Middle frontal gyrus (tissue), 1 donor: ENCODE measurements at regions not wholly inside any gene's neighbourhood (a gene's known extent, or its start where the extent isn't known, plus 50 kb on each side); places are given as distances from the start of the nearest gene placed in this dataset.

ENCODE experiments used
- DNase-seq: peaks from one replicate; pipeline ENCODE4 v3.0.0-alpha.2; 2015; ENCODE audit warnings: low spot score; ENCODE audit errors: extremely low spot score

DNA sequence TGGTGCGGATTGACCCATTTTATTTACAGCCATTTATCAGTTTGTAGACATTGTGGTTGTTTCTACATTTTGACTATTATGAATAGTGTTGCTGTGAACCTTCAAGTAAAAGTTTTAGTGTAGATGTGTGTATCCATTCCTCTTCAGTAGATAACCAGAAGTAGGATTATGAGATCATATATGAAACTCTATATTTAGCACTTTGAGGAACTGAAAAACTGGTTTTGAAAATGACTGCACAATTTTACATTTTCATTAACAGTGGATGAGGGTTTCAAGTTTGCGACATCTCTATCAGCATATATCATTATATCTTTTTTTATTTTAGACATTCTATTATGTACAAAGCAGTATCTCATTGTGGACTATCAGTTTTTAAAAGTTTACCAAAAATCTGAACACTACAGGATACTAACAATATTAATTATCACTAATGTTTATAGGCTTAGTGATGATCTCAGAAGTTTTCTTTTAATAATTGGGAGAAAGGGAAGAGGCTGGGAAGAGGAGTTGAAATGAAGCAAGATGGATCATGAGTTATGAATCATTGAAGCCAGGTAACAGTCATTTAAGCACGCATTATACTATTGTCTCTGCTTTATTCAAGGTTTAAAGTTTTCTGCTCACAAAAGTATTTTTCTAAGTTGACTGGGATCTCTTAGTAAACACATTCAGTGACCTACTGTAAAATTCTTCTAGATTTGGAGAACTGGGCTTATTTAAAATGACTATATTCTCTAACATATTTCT lies 329.0 kb upstream of the LRATD1 start:
- no peak for DNase-seq

DNA sequence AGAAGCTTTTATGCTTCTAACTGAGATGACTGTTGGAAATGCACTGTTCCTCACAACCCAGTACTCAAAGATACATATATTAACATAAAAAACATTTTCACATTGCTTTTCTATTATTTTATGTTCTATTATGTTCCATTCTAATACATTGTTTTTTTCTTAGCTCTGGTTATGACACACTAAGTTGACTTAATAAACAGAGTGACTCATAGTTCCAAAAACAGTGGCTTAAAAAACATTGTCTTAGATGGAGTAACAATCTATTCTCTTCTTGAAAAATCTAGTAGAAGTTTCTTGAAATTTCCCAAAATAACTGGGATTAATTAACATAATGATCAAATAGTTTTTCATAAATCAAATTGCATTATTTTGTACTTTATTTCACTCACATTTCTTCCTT lies 328.2 kb upstream of the LRATD1 start:
- DNase-seq, result no peak

DNA sequence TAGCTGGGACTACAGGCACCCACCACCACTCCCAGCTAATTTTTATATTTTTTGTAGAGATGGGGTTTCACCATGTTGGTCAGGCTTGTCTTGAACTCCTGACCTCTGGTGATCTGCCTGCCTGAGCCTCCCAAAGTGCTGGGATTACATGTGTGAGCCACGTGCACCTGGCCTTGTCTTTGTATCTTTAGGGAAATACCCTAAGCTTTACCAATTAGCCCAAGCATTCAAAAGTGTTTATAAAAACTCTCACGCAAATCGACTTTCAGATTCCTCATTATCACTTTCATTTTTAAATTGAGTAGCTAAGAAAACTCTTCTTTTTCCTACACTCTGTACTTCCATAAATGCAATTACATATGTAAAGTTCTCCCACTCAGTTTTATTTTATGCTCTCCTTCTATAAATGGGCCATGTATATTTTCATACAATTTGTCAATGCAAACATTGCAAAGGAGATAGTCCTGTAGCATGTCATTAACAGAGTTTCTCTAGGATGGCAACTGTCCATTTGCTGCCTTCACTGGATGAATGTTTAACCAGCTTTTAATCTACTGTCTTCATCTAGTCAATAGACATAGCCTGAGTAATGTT lies 326.2 kb upstream of the LRATD1 start:
- DNase-seq, result no peak

DNA sequence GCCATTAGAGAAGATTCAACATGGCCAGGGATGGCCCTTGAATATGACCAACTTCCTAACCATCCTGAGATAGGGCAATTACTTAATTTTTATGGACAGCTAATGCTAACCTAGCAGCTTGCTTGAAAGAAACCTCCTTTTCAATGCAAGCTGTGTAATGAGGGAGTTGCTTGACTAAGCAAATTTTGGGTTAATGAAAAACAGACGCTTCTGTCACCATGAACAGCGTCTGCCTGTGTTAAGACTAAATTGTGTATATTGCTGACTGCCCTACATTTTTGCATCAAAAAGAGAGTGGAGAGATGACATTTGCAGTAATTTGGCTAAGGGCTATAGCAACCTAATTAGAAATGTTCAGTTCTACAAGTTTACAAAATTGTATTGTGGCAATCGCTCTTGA lies 319.2 kb upstream of the LRATD1 start:
- no peak for DNase-seq

DNA sequence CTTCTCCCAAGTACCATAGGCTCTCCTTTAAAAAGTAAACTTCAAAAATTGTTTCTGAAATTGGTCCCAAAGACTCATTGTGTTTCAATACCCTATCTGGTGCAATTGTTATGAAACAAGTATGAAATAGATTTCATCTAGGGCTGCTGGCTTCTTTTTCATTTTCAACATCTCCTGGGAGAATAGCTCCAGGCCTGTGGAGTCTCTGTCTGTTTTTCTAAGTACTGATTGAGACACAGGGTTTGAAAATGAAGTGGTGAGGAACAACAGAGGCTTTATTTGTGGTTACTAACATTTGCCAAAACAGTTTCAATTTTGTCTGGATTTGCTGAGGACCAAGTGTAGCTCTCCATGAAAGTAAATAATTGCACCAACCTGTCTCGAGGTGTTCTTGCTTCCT lies 315.9 kb upstream of the LRATD1 start:
- DNase-seq, result no peak

DNA sequence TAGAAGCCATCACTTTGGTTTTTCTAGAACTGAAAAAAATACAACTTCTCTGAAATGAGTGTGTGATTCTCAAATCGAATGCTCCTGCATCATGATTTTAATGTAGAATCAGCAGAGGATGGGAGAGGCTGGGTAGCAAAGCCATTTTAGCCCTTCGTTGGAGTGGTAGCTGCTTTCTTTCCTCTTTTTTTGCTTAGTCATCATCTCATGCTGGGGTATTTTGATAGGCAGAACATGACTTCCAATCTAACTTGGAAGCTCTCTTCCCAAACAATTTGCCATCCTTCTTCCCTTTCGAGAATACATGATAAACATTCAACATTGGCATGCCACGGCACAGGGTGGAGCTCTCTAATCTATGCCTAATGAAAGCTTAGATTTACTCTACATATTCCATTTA lies 311.2 kb upstream of the LRATD1 start:
- no peak for DNase-seq

DNA sequence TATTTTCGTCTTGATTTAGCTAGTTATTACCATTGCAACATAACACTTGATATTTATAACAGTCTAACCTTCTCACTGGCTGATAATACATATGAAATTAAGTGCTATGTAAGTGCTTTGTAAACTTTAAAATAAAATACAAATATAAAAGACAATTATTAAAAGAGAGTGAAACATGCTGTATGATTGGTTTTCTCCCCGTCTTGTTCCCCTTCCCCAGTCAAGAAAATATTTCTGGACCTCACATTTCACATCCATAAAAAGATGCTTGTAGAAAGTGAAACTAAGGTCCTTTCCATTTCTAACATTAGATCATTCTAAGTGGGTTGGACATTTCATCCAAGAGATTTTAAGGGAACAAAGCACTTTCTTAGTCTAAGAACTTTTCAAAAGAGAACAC lies 310.2 kb upstream of the LRATD1 start:
- no peak for DNase-seq

DNA sequence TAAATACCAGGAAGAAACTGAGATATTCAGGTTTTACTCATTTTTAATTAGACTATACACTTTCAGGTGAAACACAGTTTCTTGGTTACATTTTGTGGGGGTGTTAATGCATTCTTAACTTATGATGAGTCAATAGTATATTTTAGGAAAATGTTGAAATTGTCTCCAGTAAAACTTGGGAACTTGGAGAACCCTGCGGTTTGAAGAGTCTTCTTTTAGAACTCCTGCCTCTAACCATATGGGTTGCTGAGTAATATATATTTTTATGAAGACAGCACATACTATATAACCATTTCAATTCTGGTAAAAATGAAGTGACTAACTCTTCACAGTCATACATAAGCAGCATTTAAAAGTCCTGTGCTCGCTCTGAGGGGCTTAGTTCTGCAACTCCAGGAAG lies 308.2 kb upstream of the LRATD1 start:
- DNase-seq, result peak; percentile 28

DNA sequence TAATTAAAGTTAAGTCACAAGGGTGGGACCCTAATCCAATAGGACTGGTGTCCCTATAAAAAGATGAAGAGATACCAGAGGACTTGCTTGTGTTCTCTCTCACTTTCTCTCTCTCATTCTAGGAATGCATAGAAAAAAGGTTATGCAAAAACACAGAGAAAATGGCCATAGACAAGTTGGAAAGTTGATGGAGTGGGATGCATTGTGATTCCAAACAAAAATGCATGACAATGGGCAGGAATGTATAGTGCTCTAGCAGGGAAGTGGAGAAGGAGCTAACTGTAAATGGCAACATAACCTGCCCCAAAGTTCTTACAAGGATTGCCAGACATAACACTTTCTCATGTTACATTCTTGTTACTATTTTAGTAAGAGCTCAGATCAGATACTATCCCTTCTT lies 301.6 kb upstream of the LRATD1 start:
- no peak for DNase-seq

DNA sequence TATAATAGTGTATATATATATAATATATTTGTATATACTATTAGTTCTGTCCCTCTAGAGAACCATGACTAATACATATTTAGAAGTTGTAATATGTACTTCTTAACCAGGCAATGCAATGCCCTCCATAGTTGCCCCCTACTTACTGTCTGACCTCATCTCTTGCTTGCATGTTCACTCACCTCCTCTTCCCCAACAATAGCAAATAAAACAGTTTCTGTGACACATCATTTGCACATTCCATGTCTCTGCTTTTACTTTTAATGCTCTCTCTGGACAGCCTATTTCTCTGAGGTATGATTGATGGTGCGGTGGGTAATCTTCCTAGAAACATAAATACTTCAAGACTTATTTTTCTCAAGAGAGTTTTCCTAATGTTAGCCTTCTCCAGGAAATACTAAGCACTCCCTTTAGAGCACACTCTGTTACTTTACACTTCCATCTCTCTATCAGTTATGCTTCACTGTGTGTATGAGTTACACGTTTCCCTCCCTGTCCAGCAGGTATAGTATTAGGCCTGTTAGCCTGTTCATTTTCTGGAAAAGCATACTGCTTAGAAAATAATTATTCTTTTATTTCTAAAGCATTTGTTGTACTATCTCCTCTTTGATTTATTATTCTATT lies 295.6 kb upstream of the LRATD1 start:
- no peak for DNase-seq

DNA sequence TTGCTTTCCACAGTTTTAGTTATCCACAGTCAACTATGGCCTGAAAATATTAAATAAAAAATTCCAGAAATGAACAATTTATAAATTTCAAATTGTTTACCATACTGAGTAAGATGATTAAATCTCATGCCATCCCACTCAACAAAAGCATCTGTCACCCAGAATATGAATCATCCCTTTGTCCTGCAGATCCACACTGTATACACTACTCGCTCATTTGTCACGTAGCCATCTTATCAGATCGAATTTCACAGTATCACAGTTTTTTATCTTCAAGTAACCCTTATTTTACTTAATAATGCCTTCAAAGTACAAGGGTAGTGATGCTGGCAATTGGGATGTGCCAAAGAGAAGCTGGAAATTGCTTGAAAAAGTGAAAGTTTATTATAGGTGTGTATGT lies 291.8 kb upstream of the LRATD1 start:
- DNase-seq, result no peak

DNA sequence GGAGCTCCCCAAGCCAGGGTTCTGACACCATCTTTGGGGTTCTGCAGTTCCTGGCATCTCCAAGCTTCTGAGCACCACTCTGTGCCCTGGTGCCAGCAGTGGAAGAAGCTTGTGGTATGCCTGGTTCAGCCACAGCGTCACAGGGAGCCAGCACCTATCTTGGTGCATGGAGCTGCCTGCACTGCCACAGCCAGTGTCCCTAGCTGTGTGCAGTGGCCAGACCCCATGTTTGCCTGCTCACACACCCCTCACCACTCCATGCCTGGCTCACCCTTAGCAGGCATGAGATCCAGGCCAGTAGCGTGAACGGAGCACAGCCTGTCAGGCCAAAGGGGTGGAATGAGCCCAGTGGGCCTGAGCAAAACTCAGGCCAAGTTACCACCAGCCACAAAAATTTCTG lies 290.2 kb upstream of the LRATD1 start:
- no peak for DNase-seq

DNA sequence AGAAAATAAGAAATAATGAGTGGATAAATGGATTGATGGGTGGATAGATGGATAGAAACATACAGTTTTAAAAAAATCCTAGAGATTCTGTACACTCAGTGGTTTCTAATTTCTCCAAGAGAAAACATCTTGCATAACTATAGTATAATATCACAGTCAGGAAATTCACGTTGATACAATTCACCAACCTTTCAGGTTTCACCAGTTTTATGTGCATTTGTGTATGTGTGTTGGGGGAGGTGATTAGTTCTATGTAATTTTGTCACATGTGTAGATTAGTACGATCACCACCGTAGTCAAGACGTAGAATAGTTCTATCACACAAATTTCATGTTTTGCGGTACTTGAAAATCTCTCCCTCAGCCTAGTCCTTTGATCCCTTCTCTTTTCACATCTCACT lies 288.2 kb upstream of the LRATD1 start:
- no peak for DNase-seq

DNA sequence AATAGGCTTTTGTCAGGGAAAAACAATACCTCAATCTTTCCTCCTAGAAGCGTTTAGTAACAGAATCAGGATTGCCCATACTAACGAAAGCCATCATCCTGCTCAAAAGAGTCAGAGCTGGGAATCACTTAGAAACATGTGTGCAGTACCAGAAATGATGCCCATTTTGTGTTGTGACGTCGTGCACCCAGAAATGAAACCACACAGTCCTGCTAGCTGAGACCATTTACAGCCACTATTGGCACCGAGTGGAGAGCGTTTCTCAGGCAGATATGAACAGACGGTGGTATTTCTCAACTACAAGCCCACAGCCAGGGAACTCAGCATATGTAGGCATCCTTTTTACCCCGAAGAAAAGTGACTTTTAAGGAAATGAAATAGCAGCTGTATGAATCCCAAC lies 284.3 kb upstream of the LRATD1 start:
- peak; percentile 29 for DNase-seq

DNA sequence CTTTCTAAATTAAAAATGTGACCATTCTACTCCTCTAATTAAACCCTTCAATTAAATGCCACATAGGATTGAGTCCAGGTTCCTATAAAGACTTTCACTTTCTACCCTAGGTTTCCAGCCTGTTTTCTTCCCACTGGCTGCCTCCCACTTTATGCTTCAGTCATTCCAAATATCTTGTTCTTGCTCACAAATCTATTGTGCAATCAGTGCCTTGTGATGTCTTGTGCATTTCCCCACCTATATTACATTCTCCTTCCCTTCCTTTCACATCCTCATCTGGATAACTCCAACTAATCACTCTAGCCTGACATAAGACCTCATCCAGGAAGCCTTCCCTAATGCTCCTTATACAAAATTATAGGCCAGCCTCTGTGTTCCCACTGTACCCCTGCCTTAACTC lies 281.7 kb upstream of the LRATD1 start:
- no peak for DNase-seq

DNA sequence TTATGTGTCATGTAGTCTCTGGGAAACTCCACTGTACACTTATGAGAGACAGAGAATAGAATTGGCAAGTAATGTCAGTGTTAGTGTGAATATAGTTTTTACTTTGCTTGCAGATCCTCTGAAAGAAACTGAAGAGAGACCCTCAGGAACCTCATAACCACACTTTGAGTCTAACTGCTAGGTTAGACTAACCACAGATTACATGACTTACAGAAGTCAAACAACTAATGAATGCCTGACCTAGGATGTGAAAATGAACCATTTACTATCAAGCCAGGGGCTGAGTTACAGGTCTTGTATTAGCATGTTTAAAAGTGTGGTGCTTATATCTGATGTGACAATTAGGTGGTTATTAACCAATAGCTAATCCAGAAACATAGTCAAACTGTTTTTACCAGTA lies 280.4 kb upstream of the LRATD1 start:
- no peak for DNase-seq

DNA sequence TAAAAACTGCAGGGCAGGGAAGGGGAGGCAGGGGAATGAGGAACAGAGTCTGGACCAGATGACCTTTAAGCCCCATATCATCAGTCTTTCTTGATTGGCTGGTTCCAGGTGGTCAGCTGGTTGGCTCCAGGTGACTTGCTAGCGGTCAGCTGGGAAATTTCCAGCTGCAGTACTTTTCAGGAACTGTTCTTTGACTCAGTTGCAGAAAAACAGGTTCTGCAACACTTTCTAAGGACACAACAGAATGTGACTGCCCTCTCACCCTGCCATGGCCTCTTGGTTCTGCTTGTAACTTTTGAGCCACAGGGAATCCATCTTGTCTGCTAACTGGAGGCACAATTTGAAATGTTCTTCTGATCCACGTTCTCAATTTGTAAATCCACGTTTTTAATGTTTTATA lies 278.3 kb upstream of the LRATD1 start:
- DNase-seq, result no peak

DNA sequence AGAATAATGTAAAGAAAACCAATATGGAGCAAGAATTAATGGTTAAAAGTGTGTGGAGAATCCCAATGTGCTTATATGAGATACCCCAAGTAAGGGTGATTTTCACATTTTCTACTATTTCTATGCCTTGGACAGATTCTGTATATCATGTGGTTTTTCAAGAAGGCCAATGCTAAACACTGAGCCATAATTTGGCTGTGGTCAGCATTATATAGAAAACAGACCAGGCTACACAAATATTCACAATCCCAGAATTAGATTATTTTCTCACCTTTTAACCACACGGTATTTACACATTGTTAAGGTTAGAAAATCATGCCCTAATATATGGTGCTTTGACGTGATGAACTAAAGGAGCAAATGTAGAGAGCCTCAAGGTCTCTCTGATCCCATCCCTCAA lies 277.4 kb upstream of the LRATD1 start:
- no peak for DNase-seq

DNA sequence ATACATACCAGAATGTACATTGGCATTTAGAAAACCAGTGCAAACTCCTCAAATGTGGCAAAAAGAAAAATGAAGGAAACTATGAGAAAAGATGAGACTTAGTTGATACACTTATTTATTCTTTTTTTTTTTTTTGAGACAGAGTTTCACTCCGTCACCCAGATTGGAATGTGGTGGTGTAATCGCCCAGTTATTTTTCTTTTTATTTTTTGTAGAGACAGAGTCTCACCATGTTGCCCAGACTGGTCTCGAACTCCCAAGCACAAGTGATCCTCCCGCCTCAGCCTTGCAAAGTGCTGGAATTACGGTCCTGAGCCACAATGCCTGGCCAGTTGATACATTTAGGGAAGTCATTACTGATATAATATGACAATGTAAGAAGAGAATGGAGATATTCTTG lies 274.2 kb upstream of the LRATD1 start:
- DNase-seq, result no peak

DNA sequence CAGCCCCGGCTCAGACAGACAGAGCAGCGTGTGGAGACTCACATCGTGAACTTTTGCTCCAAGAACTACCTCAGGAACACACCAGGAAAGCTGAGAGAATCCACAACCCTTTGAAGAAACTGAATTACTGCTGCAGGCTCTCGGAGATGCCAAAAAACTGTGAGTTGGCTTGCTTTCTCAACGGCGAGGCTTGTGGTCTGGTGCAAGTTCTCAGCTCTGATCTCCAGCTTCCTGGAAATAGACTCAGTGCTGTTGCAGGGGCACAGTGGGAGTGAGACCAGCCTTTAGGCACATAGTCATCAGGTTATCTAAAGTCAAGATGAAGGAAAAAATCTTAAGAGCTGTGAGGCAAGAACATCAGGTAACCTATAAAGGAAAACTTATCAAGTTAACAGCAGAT lies 273.7 kb upstream of the LRATD1 start:
- no peak for DNase-seq

DNA sequence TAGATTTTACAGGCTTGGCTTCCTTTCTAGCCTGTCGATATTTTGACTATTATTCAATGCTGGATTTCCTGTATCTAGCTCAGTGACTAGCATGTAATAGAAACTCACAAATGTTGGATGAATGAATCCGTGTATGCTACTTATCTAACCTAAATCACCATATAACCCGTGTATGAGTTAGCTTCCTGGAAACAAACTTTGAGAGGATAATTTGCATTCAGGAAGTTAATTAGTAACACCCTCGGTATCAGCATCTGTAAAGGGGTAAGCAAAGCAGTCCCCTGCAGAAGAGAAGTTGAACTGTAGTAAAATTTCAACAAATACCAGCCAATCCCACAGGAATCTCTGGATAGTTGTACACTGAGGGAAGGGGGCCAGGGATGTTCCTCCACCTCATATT lies 269.4 kb upstream of the LRATD1 start:
- no peak for DNase-seq

DNA sequence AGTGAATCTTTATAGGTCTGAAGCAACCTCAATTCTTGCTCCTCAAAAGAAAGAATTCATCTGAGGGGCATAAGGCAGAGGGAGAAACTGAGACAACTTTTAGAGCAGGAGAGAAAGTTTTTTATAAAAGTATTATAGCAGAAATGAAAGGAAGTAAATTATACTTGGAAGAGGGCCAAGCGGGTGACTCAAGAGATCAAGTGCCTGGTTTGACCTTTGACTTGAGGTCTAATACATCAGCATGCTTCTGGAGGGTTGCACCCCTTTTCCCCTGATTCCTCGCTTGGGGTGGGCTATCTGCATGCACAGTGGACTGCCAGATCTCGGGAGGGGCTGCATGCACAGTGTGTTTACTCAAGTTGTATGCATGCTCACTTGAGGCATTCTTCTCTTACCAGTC lies 268.5 kb upstream of the LRATD1 start:
- no peak for DNase-seq

DNA sequence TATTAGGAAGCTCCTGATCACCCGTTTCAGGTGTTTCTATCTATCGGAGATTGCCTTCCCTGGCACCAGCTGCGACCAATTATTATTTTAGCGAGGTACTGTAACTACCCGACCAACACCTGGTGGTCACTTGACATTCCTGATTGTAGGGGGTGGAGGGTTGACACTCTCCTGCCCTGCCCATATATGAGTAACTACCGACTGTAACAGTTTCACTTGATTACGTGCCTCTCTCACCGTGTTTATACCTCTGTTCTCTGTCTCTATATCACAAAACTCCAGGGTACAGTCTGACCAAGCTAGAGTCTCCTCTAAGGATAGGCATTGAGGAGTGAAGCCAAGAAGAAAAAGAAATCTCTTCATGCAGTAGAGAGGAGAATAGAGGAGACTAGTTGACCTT lies 268.0 kb upstream of the LRATD1 start:
- DNase-seq, result no peak
